H1 (cell line): ENCODE measurements at regions not wholly inside any gene's neighbourhood (a gene's known extent, or its start where the extent isn't known, plus 50 kb on each side); places are given as distances from the start of the nearest gene placed in this dataset.

ENCODE experiments used
- ASH2L ChIP-seq: fragments of 200-600, 300-600 bp; sonication (generic); IDR thresholded peaks from one replicate; pipeline ENCODE4 v1.7.1; 2017; ENCODE audit warnings: low read length
- CHD7 ChIP-seq: fragments of 300-600 bp; sonication (generic); IDR thresholded peaks from 2 replicates; pipeline ENCODE4 v1.7.1; 2012; ENCODE audit warnings: low read length, moderate library complexity, mild to moderate bottlenecking, inconsistent platforms; ENCODE audit not compliant: insufficient replicate concordance
- CTCF ChIP-seq, 3 experiments: IDR thresholded peaks; 1 replicate in 2 of 3; 2 replicates in 1 of 3; pipeline versions ENCODE4 v1.5.1 to v1.6.1; 2011; ENCODE audit warnings: low read length in 3 of 3, mild to moderate bottlenecking in 3 of 3, inconsistent platforms in 2 of 3, low read depth in 1 of 3, moderate library complexity in 1 of 3; ENCODE audit not compliant: insufficient read depth in 1 of 3; ENCODE audit errors: control extremely low read depth in 1 of 3
- HDAC6 ChIP-seq: IDR thresholded peaks from one replicate; pipeline ENCODE4 v1.7.1; 2012; ENCODE audit warnings: low read depth, mild to moderate bottlenecking, inconsistent platforms, low read length, moderate library complexity
- RAD21 ChIP-seq, 2 experiments: IDR thresholded peaks in 1 of 2; conservative IDR thresholded peaks in 1 of 2; 2 replicates each; pipeline ENCODE4 v1.6.1; 2011; ENCODE audit warnings: low read depth in 2 of 2, low read length in 2 of 2, improper control_type of control experiment in 1 of 2, inconsistent platforms in 1 of 2, mild to moderate bottlenecking in 1 of 2, moderate library complexity in 1 of 2
- RBBP5 ChIP-seq: IDR thresholded peaks from 2 replicates; pipeline ENCODE4 v1.7.1; 2012; ENCODE audit warnings: low read depth, mild to moderate bottlenecking, inconsistent platforms, low read length, moderate library complexity, borderline replicate concordance

GRCh38 chr3:69602112-69602511 lies 137.2 kb upstream of the MITF start (continued):
- TF ChIP-seq RAD21 (IDR thresholded peaks at IDR 0.05 in 1 of 2, conservative IDR thresholded peaks at IDR 0.05 in 1 of 2; ENCODE audit: low read depth in 2 of 2, low read length in 2 of 2), result no peak
- no peak for TF ChIP-seq ASH2L
- TF ChIP-seq RBBP5, result no peak
- TF ChIP-seq HDAC6, result no peak
- TF ChIP-seq CTCF (IDR thresholded peaks at IDR 0.05; ENCODE audit: control extremely low read depth in 1 of 3, insufficient read depth in 1 of 3, low read depth in 1 of 3, low read length in 3 of 3), result no peak
- TF ChIP-seq CHD7, result no peak
- TF ChIP-seq, all 59 proteins: peak for 0
